ENCODE measurements at regions not wholly inside any gene's neighbourhood (a gene's known extent, or its start where the extent isn't known, plus 50 kb on each side); places are given as distances from the start of the nearest gene placed in this dataset.

- no peaks in the 10 kb centered on the region for H4K20me1 ChIP-seq (ENCODE audit: insufficient read depth, low read length)
- H3K4me1 ChIP-seq (ENCODE audit: insufficient read depth, low read length): no peaks in the 10 kb centered on the region
- in situ Hi-C loops (cut with HindIII; ENCODE audit: extremely low pct_ligation_motif_present, low pct_unique_long_range_greater_than_20kb) (loop anchor here (5.0 kb wide), 1 partner anchor 200 kb away; no protein-coding TSS in a partner anchor), intact Hi-C loops (cut with micrococcal nuclease; ENCODE audit: unreplicated experiment) (no loop called here)
- 30% methylated on average over 4 of the region's 4 CpGs for WGBS (ENCODE audit: low lambda C conversion rate)
- H3K36me3 ChIP-seq (replicated peaks in 1 of 2; ENCODE audit: control insufficient read depth in 1 of 2, insufficient read depth in 2 of 2, low read length in 2 of 2): no peaks in the 10 kb centered on the region
- no peak overlapping the region for H3K4me2 ChIP-seq (ENCODE audit: low read depth, low read length)
- ChIA-PET CTCF (ENCODE audit: low intra/inter-chr PET ratio, low total read pairs) (interaction anchor here (1.9 to 3.3 kb wide), 2 partner anchors 202 to 206 kb away, joined by 18 to 33 read pairs; no protein-coding TSS in a partner anchor), POLR2A (no interaction called here)
- H3K9ac ChIP-seq (ENCODE audit: insufficient read depth, low read depth, low read length): no peak overlapping the region
- no peak for ATAC-seq
- no peak for DNase-seq (ENCODE audit: low spot score)
- no peak for FAIRE-seq
- 0 out of 5 replicates have a peak, but pooled peaks cover 0 to 3% of the 10 kb centered on the region in 2 experiments for H3K27me3 ChIP-seq (ENCODE audit: control insufficient read depth in 1 of 2, insufficient read depth in 2 of 2, low read length in 2 of 2)
- no peak overlapping the region for H3K27ac ChIP-seq (ENCODE audit: extremely low read length, insufficient read depth, low read length)
- TF ChIP-seq ZNF142 (CRISPR knock-in tag; IDR thresholded peaks at IDR 0.05): no peak
- no peak for TF ChIP-seq GFI1 (CRISPR knock-in tag; IDR thresholded peaks at IDR 0.05; ENCODE audit: borderline replicate concordance)
- no peak for TF ChIP-seq ZNF274 (CRISPR knock-in tag; IDR thresholded peaks at IDR 0.05)
- no peak for TF ChIP-seq CAMTA2 (CRISPR knock-in tag; IDR thresholded peaks at IDR 0.05; ENCODE audit: borderline replicate concordance)
- TF ChIP-seq ZNF598 (CRISPR knock-in tag; IDR thresholded peaks at IDR 0.05; ENCODE audit: borderline replicate concordance): no peak
- no peak for TF ChIP-seq ZMAT3 (CRISPR knock-in tag; conservative IDR thresholded peaks at IDR 0.05)
- no TSS peak for BruUV-seq (replicated peaks)
- H3K4me3 ChIP-seq (replicated peaks in 1 of 3; ENCODE audit: insufficient read depth in 1 of 3, low read depth in 2 of 3, low read length in 3 of 3): no peak overlapping the region
- H3K79me2 ChIP-seq (ENCODE audit: insufficient read depth, low read length): no peaks in the 10 kb centered on the region
- H3K9me3 ChIP-seq (ENCODE audit: low read length): no peaks in the 10 kb centered on the region
- no peak overlapping the region for H2AFZ ChIP-seq (ENCODE audit: low read length)
Measured at GRCh38 chr1:68322096-68322495, 89.8 kb upstream of the WLS start.
